ENCODE measurements at regions not wholly inside any gene's neighbourhood (a gene's known extent, or its start where the extent isn't known, plus 50 kb on each side); places are given as distances from the start of the nearest gene placed in this dataset.

GRCh38 chr9:108211411-108211955, 644.3 kb downstream of the ACTL7B start:
- TF ChIP-seq, protein P1, sequence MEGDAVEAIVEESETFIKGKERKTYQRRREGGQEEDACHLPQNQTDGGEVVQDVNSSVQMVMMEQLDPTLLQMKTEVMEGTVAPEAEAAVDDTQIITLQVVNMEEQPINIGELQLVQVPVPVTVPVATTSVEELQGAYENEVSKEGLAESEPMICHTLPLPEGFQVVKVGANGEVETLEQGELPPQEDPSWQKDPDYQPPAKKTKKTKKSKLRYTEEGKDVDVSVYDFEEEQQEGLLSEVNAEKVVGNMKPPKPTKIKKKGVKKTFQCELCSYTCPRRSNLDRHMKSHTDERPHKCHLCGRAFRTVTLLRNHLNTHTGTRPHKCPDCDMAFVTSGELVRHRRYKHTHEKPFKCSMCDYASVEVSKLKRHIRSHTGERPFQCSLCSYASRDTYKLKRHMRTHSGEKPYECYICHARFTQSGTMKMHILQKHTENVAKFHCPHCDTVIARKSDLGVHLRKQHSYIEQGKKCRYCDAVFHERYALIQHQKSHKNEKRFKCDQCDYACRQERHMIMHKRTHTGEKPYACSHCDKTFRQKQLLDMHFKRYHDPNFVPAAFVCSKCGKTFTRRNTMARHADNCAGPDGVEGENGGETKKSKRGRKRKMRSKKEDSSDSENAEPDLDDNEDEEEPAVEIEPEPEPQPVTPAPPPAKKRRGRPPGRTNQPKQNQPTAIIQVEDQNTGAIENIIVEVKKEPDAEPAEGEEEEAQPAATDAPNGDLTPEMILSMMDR (IDR thresholded peaks at IDR 0.05; ENCODE audit: poor library complexity) = no peak
- TF ChIP-seq EZH2 (IDR thresholded peaks at IDR 0.05; ENCODE audit: borderline replicate concordance) (no peak), EZH2phosphoT487 (IDR thresholded peaks at IDR 0.05; ENCODE audit: low read depth, severe bottlenecking, unreplicated experiment) (no peak)
